ENCODE measurements at regions not wholly inside any gene's neighbourhood (a gene's known extent, or its start where the extent isn't known, plus 50 kb on each side); places are given as distances from the start of the nearest gene placed in this dataset.

DNA sequence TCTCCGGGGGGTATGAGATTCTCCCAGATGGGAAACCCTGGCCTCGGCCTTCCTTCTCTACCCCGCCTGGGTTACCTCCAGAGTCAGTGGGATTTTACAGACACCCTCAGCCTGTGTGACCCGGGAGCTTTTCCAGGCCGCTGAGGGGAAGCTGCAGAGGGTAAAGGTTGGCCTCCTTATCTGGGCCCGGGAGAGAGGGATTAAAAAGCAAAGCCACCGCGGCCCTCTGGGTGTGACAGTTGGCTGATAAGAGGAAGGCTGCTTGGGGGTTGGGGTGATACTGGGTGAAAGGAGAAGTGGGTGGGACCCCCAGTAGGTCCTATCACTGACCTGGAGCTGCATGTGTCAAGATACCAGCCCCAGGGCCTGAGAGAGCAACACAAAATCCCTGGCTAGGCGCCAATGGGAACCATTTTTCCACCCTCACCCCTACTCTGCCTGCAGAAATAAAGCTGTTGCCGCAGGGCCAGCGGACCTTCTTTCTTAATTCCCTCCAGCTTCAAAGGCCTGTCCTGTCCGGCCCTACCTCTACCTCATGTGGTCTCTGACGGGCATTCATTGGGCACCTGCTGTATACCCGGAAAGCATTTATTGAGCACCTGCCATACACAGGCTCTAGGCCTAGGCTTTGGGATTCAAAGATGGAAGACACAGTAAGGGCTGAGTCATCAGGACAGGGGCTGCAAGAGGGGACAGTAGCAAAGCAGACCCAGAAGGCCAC, 77.6 kb upstream of the GSE1 start:
- Histone ChIP-seq H3K27me3 (ENCODE audit: control insufficient read depth, insufficient read depth, low read length) (no peaks in the 10 kb centered on the region), H3K36me3 (ENCODE audit: control insufficient read depth, insufficient read depth, low read length) (no peaks in the 10 kb centered on the region; the same call in 1 of the 2 replicates), H3K4me3 (ENCODE audit: low read depth, low read length) (no peak overlapping the region)
- DNase-seq (ENCODE audit: low read depth): no peak
- CTCF ChIA-PET: interaction anchor here (1.0 to 1.7 kb wide), 2 partner anchors 9 to 10 kb away, joined by 3 read pairs; no protein-coding TSS in a partner anchor
- no peak for TF ChIP-seq CTCF (IDR thresholded peaks at IDR 0.05; ENCODE audit: insufficient read depth, low read depth, low read length)
- POLR2A ChIA-PET: no interaction called here

DNA sequence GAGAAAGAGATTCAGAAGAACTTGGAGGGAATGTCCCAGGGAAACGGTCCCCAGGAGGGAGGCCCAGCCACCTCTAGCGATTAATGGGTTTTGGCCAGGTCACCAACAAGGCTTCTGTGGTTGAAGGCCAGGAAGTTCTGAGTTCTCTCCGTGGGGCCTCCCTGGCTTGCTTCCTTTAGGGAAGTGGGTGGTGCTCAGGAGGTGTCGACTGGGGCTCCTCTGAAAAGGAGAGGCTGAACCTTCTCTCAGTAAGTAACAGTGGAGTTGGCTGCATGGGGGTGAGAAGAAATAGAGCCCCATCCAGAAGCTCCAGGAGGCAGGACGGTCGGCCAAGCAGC, 77.1 kb upstream of the GSE1 start:
- Histone ChIP-seq H3K4me3 (ENCODE audit: low read depth, low read length) (no peak overlapping the region), H3K27me3 (ENCODE audit: control insufficient read depth, insufficient read depth, low read length) (no peaks in the 10 kb centered on the region), H3K36me3 (ENCODE audit: control insufficient read depth, insufficient read depth, low read length) (no peaks in the 10 kb centered on the region; the same call in 1 of the 2 replicates)
- ChIA-PET CTCF (interaction anchor here (1.0 to 1.7 kb wide), 2 partner anchors 10 to 11 kb away, joined by 3 read pairs; no protein-coding TSS in a partner anchor), POLR2A (no interaction called here)
- no peak for DNase-seq (ENCODE audit: low read depth)
- no peak for TF ChIP-seq CTCF (IDR thresholded peaks at IDR 0.05; ENCODE audit: insufficient read depth, low read depth, low read length)

DNA sequence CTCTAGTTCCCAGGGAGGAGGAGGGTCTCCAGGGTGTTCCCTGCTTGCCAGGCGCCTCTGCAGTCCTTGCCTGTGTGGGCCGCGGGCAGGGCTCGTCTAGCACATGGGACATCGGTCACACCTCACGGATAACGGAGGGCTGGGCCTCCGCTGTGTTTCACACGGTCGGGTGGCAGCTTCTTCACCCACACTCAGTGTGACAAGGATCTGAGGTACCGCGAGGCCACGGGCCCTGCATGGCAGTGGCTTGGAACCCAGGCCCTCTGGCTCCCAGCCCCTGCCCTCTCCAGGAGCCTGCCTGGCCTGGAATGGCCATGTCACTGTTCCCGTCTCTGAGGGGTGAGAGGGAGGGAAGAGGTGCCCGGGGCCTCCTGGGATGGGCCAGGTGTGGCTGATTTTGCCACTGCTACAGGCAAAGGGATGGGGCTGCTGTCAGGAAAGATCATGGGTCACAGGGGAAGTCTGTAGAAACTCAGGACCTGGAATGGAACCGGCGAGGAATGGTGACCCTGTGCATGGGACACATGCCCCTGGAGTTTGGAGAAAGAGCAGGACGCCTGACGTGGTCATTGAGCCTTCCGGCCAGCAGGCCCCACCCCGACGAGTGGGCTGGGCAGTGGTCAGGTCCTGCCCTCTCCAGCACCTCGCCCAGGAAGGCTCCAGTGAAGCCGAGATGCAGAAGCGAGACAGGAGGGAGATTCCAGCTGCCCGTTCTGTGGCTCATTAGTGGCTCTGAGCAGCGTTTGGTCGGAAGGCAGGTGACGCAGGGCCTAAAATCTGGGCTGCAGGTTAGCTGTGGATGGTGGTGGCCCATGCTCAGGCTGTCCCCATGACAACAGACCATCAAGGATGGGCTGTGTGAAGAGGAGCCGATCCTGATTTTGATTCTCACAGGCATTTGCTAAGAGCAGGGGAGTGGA, 76.5 kb upstream of the GSE1 start:
- DNase-seq (ENCODE audit: low read depth): no peak
- CTCF ChIA-PET: interaction anchor here (1.0 to 1.7 kb wide), 2 partner anchors 10 to 12 kb away, joined by 3 read pairs; no protein-coding TSS in a partner anchor
- no peak for TF ChIP-seq CTCF (IDR thresholded peaks at IDR 0.05; ENCODE audit: insufficient read depth, low read depth, low read length)
- Histone ChIP-seq H3K27me3 (ENCODE audit: control insufficient read depth, insufficient read depth, low read length) (no peaks in the 10 kb centered on the region), H3K4me3 (ENCODE audit: low read depth, low read length) (no peak overlapping the region), H3K36me3 (ENCODE audit: control insufficient read depth, insufficient read depth, low read length) (no peaks in the 10 kb centered on the region; the same call in 1 of the 2 replicates)
- POLR2A ChIA-PET: no interaction called here

GRCh38 chr16:85537331-85537788, 75.8 kb upstream of the GSE1 start:
- Histone ChIP-seq H3K27me3 (ENCODE audit: control insufficient read depth, insufficient read depth, low read length) (no peaks in the 10 kb centered on the region), H3K36me3 (ENCODE audit: control insufficient read depth, insufficient read depth, low read length) (no peaks in the 10 kb centered on the region; the same call in 1 of the 2 replicates), H3K4me3 (ENCODE audit: low read depth, low read length) (no peak overlapping the region)
- TF ChIP-seq CTCF (IDR thresholded peaks at IDR 0.05; ENCODE audit: insufficient read depth, low read depth, low read length): no peak
- ChIA-PET CTCF (interaction anchor here (0.9 kb wide), 1 partner anchor 176 kb away, joined by 3 read pairs; no protein-coding TSS in a partner anchor), POLR2A (no interaction called here)
- no peak for DNase-seq (ENCODE audit: low read depth)

Data from BJ (cell line).